ENCODE measurements at regions not wholly inside any gene's neighbourhood (a gene's known extent, or its start where the extent isn't known, plus 50 kb on each side); places are given as distances from the start of the nearest gene placed in this dataset.

DNA sequence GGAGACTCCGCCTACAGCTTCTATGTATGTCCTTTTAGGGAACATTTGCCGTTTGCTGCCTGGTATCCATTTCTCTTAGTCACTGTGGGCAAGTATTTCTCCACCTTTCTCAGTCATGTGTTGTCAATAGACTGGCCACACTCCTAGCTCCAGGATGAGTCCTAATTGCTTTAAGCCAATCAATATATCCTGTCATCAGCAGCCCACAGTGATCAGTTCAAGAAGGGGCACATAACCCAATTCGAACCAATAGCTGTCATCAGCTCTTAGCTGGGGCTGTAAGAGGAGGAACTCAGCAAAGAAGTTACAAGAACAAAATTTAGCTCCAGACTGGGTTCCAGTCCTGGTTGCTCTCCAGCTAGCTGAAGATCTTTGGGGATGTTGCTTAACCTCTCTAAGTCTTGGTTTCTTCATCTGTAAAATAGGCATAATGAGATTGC, 70.7 kb upstream of the MAN2A1 start:
- TF ChIP-seq, protein P1, sequence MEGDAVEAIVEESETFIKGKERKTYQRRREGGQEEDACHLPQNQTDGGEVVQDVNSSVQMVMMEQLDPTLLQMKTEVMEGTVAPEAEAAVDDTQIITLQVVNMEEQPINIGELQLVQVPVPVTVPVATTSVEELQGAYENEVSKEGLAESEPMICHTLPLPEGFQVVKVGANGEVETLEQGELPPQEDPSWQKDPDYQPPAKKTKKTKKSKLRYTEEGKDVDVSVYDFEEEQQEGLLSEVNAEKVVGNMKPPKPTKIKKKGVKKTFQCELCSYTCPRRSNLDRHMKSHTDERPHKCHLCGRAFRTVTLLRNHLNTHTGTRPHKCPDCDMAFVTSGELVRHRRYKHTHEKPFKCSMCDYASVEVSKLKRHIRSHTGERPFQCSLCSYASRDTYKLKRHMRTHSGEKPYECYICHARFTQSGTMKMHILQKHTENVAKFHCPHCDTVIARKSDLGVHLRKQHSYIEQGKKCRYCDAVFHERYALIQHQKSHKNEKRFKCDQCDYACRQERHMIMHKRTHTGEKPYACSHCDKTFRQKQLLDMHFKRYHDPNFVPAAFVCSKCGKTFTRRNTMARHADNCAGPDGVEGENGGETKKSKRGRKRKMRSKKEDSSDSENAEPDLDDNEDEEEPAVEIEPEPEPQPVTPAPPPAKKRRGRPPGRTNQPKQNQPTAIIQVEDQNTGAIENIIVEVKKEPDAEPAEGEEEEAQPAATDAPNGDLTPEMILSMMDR (IDR thresholded peaks at IDR 0.05) = no peak
- no peak for TF ChIP-seq POLR2A (IDR thresholded peaks at IDR 0.05)
- TF ChIP-seq EP300 (IDR thresholded peaks at IDR 0.05) = no peak
- TF ChIP-seq POLR2AphosphoS5 (IDR thresholded peaks at IDR 0.05) = no peak

All from sigmoid colon (tissue), 4 donors.